SIG-M5 treated with dmso at 0.1 percent for 504 hours (cell line): ENCODE measurements at regions not wholly inside any gene's neighbourhood (a gene's known extent, or its start where the extent isn't known, plus 50 kb on each side); places are given as distances from the start of the nearest gene placed in this dataset.
"Not testable (repeated sequence)": the region's sequence is repeated elsewhere in the genome, so short reads cannot be mapped to it uniquely, and the experiment has no call there.

Experiments used
- DNase-seq: peaks from one replicate; lab custom pipeline; 2025; ENCODE audit not compliant: unreplicated experiment; lab: John Stamatoyannopoulos, UW

DNA sequence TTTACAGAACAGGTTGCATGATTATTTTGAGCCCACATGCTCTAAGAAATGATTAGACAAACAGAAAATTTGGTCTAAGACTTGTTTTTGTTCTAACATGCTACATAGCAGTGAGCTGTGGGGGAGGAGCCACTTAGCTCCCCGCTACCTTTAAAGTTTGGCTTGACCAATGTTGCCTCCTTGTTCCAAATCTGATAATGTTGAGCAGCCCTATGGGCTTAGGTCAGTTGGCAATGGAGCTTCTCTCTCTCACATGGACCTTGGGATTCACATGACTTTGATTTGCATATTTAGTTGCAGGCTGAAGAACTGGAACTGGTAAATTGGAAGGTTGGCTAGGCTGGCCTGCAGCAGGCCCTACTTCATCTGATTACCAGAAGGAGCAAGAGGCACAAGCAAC is 116.4 kb downstream of the EBLN2 start:
- DNase-seq = no peak

DNA sequence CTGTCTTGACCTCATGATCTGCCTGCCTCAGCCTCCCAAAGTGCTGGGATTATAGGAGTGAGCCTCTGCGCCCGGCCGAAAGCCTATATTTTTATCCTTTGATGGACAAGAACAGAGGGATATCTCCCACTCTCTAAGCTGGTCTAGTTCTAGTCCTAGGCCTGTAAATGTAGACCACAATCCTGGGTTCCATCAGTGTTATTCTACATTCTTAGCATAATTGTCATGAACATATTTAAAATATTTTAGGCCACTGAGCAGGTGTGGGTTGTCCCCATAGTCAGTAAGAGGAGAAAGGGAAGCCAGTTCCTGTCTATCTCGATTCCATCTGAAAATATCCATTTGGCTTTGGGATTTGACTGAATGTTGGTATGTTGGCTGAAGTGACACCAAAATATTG is 118.1 kb downstream of the EBLN2 start:
- no peak for DNase-seq

DNA sequence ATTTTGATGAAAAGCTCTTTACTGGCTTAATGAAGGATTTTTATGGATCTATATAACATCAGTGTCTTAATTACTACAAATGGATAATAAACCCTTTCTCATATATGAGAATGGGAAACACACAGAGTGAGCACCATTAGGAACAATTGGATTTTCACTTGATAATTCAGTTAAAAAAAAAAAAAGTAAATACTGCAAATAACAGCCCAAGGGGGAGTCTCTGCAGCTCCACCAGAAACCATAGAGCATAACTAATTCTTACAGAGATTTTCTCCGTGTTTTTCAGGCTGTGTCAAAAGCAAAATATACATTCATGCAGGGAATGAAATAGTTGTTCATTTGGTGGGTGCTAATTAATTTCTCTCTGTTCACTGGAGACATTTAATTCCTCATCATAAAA is 125.3 kb downstream of the EBLN2 start:
- no peak for DNase-seq

DNA sequence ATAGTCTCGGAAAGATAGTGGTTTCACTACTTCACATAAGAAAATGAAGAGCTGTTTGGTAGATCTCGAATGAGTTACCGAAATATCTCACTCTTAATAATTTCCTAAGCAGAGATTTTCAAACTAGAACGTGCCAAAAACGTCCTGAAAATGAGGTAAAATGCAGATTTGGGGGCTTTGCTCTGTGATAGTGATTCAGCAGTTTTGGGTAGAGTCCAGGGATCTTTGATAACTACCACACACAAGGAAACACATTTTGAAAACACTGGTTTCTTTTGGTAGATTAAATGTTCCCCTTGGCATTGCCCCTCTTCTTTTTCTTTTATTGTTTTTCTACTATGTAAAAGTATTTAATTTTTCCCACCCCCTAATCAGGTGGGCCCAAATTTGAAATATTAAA is 125.9 kb downstream of the EBLN2 start:
- DNase-seq = no peak

DNA sequence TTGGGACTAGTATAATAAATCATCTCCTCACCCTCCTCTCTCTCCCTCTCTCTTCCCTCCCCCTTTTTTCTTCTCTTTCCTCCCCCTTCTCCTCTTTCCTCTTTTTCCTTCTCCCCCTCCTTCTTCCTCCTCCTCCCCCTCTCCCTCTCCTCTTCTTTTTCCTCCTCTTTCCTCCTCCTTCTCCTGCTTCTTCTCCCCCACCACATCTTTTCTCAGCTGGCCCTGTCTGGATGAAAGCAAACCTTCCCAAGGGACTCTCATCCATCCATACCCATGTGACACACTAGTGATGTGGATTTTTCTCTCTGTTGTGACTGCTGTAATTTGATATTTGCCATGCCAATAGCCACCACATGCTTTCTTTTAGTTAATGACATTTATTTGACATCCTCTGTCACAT is 127.2 kb downstream of the EBLN2 start:
- DNase-seq = no peak

DNA sequence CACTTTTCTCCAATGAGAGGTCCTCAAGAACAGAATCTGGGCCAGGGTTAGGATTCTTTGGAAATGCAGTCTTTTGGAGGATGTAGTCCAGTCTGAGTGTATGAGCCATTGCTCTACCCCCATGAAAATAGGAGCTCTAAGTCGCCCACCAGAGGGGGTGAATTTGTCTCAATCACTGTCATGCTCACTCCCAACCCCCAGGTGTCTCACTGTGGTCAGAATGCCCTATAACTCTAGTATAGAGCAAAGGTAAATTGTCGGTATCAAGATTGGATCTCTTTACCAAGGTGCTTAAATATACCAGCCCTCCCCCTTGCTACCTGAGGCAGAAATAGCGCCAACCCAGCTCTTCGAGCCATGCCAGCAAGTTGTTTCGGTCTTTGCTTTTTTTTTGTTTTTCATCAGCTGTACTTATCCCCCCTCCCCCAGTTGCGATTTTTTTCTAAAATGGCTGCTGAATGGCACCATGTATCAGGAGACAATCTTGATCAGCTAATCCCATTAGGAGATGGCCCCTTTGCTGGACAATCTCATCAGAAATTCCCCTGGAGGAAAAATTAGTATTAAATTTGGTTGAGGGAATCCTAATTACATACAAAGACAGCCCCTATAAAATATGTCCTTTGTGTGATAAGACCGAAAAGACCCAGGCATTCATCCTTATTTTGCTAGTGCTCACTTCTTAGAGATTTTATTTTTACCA is 130.7 kb downstream of the EBLN2 start:
- no peak for DNase-seq

DNA sequence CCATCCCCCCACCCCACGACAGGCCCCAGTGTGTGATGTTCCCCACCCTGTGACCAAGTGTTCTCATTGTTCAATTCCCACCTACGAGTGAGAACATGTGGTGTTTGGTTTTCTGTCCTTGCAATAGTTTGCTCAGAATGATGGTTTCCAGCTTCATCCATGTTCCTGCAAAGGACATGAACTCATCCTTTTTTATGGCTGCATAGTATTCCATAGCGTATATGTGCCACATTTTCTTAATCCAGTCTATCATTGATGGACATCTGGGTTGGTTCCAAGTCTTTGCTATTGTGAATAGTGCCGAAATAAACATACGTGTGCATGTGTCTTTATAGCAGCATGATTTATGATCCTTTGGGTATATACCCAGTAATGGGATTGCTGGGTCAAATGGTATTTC is 132.5 kb downstream of the EBLN2 start:
- DNase-seq = not testable (repeated sequence)

DNA sequence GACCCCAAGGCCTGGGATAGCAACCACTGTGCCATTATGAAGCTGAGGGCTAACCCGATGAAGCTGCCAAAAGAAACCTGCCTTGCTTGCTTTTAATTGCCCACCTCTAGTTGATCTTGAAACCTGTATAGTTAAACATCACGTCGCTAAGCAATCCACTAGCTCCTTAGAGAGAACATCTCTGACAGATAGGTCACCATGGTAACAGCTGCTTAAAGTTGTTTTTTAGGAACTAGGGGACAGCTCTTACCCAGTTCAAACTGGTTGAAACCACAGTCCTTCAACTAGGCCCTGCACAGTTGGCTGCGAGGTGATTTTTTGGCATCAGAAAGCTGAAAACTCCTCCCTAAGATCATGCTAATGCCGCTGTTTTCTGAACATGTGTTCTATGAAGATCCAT is 135.7 kb downstream of the EBLN2 start:
- DNase-seq = no peak

DNA sequence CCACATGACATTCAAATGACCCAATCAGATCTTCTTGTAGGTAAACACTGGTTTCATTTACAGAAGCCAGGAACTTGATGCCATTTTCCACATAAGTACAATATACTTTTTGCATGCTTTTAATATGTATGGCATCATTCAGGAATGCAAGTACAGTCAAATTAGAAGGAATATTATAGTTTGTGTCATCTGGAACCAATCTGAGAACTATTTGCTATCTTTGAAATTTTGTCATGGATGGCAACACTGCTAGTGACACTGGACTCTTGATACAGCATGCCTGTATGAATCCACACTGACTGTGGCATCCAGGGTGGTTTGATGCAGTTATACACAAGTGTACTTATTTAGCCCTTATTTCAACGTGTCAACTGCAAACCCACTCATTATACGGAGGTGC is 141.6 kb downstream of the EBLN2 start:
- no peak for DNase-seq

DNA sequence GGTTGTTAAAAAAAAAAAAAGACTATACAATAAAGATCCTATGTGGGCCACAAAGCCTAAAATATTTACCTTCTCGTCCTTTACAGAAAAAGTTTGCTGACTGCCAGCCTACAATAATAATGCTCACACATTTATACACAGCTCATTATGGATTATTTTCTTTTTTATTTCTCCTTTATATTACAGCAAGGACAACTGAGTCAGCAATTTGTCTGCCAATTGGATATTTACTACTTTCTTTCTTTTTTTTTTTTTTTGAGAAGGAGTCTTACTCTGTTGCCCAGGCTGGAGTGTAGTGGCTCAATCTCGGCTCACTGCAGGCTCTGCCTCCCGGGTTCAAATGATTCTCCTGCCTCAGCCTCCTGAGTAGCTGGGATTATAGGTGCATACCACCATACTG is 142.2 kb downstream of the EBLN2 start:
- DNase-seq = no peak

DNA sequence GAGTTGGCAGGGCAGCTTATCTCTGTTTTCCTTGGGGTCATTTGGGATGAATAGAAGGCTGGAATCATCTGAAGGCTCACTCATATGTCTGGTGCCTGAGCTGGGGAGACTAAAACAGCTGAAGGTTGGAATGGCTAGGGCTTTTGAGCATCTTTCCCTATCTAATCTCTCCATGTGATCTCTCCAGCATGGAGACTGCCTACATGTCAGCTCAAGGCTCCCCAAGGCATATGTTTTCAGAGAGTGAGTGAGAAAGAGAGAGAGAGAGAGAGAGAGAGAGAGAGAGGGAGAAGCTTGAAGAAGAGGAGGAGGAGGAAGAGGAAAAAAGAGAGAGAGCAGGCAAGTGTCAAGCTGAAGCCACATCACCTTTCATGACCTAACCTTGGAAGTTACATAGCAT is 143.4 kb downstream of the EBLN2 start:
- DNase-seq = no peak

DNA sequence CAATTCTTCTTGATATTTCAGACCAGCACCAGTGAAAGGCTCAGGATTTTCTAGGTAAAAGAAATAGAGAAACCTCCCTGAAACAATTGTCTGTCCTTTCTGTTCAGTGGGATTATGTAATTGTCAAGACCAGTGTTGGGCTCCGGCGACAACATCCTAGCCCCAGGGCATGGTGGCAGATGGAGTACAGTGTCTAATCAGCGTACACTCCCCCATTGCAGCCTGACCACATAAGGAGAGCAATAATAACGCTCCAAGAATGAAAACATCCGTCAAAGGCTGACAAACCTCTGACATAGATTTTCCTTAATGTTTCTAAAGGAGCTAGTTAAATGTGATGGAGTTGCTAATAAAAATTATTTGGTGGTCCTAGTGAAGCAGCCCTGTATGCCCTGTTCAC is 144.6 kb downstream of the EBLN2 start:
- no peak for DNase-seq

DNA sequence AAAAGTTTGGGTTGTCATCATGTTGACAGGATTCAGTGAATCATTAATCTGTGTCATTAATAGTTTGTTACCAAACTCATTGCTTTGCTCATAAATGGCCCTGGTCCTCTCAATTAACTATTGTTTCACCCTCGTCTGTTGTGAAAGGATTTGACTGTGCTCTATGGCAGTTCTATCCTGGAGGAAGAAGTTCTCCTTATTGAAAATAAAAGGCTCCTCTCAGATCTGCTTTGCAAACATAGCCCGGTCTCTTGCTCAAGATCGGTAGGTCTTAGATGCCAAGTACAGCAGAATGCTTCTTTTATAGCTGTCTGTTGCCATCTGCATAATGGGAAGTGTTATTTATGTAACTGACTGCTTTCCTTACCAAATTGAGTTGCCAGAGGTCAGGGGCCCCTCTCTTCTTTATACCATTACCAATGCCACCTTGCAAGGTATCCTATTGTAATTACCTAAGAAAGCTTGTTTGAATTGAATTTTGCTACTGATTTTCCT is 146.5 kb downstream of the EBLN2 start:
- DNase-seq = peak; percentile 34

DNA sequence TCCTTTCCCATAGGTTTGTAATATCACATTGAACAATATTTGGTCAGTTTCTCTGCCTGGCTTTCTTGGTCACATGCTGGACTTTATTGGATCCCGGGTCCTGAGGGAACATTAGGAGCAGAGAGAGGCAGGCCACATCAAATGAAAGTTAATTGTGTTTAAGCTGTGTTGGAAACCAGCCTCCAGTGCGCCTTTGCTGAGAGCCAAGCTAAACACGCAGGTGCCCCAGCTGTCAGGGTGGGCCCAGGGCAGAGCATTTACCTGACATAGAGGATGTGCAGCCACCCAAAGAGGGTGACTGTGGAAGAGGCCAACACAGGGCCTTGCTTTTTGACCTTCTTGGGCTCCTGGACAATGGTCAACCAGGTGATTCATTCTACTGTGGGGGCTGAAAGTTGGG is 149.3 kb downstream of the EBLN2 start:
- DNase-seq = no peak

DNA sequence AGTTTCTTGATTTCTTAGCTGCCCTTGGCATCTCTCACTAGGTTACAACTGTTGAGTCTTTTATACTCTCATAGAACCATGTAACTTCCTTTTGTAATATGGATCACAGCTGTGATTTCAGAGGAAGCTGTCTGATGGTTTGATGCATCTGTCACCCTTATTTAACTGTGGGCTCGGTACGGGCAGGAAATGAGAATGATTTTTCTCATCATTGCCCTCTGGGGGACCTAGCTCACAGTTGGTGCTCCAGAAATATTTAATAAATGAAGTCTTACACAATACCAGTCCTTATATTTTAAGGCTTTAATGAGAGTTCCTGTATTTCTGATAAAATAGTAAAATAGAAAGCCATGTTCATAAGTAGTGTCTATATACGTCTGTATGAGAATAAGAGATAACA is 151.2 kb downstream of the EBLN2 start:
- DNase-seq = no peak

DNA sequence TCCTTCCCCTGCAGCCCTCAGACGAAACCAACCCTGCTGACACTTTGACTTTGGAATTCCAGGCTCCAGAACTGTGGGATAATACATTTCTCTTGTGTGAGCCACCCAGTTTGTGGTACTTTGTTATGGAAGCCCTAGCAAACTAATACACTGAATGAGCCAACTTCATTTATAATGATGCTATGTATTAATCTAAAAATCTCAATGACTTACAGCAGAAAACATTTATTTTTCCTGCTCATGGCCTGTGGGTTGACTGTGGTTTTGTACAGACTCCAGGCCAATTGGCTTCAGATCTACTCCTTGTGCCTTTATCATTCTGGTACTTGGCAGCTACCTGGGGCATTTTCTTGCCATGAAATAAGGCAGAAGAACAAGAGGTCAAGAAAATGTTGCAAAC is 152.4 kb downstream of the EBLN2 start:
- DNase-seq = no peak

DNA sequence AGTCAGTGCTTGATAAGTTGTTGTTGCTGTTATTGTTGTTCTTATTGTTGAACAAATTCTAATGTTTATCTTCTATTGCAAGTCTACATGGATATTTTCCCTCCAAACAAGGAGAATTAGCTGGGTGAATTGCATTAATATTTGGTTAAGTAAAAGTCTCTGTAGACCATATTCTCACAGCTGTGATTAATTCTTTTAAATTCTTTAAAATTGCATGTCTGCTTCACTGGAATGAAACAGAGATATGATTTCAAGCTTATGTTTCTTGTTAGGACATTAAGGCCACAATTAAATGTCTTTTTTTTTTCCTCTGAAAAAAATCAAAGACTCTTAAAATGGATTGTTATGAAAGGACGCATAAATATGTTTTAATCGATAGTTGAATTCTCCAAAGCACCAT is 153.4 kb downstream of the EBLN2 start:
- no peak for DNase-seq

DNA sequence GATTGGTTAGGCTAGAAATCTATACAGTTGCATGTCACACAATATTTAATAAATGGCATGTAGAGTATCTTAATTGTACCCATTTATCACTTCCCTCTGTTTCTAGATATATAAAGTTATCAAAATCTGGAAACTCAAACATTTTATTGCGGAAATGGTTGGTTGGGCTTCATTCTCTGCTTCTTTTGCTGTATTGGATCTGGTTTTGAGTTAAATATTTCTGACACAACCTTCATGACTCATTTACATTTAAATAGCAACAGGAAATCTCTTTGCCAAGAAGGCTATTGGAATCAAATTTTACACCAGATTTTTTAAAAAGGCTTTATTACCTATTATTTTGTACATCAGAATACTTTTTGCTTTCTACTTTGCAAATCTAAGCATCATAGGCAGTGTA is 153.8 kb downstream of the EBLN2 start:
- DNase-seq = no peak

DNA sequence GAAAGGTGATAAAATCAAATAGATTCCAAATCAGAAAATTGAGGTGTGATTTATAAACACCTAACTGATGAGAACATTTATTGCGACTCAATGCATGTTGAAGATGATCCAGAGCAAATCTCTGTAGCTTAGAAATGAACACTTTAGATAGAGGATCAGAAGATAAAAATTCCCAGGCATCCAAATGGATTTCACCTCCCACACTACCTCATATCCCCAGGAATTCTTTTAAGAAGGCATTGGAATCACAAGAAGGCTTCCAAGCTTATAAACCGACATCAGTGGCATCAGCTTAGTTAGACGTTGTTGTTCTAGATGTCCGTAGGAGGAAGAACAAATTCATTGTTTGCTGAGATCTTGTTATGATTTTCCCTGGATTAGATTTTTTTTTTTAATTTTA is 154.4 kb downstream of the EBLN2 start:
- no peak for DNase-seq

DNA sequence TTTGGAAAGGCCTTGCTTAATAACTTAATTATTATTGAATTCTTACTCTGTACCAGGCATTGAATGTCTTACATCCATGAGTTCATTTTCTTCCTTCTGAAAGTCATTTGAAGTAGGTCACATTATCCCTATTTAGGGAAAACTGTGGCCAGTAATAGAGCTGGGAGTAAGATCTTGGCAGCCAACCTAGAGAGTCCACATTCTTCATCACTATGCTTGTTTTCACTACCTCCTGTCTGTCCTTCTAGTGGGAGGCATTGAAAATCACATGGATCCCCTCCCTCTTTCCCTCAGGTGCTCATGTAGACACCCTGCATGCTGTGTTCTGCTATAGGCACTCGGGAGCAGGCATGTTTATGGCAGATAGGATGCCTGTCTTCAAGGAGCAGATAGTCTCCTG is 154.9 kb downstream of the EBLN2 start:
- DNase-seq = no peak

DNA sequence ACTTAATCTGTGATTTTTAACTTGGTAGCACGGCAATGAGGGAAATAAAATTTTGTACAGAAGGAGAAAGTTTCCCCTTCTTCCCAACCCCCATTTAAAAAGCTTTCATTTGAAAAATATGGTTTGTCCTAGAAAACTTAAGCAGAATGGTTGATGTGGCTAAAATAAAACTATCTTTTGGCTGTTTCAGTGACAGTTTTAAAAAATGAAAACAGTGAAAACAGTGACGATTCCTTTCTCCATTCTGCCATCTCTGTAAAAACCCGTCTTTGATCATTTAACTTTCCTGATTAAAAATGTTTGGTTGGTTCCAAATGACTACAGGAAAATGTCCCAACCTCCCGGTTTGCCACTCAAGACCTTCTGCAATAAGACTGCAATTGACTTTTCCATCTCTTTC is 160.7 kb downstream of the EBLN2 start:
- DNase-seq = no peak

DNA sequence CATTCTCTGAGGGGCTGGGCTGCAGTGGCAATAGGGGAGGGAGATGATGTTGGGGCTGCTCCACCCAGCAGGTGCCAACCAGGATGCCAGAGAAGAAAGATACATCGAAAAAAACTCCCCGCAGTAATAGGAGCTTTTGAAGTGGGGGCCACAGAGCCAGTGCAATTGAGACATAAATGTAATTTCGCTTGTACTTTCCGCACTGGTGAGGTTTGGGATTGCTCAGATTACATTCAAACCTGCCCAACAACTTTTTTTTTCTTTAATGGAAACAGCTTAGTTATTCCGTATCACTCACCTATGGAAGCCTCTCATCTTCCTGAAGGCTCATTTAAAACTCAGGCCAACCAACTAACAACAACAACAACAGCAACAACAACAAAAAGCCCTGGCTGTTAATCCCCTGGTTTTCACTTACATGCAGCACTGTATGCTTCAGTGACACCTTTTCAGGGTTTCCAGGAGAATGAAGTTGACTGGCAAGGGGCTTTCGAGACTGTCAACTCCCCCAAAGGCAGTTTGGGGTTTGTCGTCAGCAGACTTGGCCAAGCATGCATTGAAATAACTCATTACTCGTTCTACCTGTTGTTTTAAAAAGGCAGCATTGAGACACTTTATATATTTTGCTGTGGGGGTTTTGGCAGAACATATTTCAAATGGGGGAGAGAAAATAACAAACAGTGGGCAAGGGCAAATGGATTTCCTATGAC is 163.8 kb downstream of the EBLN2 start:
- no peak for DNase-seq

DNA sequence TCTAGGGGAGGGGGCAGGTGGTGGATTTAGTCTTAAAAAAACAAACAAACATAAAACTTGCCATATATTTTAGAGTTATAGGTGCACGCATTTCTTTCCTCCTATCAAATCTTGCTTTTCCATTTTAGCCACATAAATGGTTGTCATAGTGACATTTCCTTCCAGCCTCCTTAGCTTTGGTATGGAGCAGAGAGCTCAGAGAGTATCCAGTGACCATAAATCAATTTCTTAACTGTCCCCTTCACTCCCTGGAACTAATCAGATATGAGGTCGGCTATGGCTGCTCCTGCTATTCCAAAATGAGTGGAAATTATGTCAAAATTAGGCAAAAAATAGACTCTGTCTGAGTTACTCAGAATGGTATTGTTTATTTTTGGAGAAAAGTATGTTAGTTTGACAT is 164.5 kb downstream of the EBLN2 start:
- no peak for DNase-seq
